A549 (cell line): ENCODE measurements at regions not wholly inside any gene's neighbourhood (a gene's known extent, or its start where the extent isn't known, plus 50 kb on each side); places are given as distances from the start of the nearest gene placed in this dataset.

Experiments used
- BCL3 ChIP-seq: fragments of >200 bp; sonication (Bioruptor Twin); formaldehyde crosslinking; IDR thresholded peaks from 3 replicates; pipeline ENCODE4 v1.6.1; 2016
- CTCF ChIP-seq: fragments of >200 bp; sonication (Bioruptor Twin); formaldehyde crosslinking; IDR thresholded peaks from 3 replicates; pipeline ENCODE4 v1.5.1; 2016
- GATA3 ChIP-seq: IDR thresholded peaks from 2 replicates; pipeline ENCODE4 v1.6.1; 2012; ENCODE audit warnings: borderline replicate concordance
- JUNB ChIP-seq: fragments of >200 bp; sonication (Bioruptor Twin); formaldehyde crosslinking; IDR thresholded peaks from 2 replicates; pipeline ENCODE4 v1.6.1; 2016
- POLR2A ChIP-seq: IDR thresholded peaks from 2 replicates; pipeline ENCODE4 v1.6.1; 2012; ENCODE audit warnings: mild to moderate bottlenecking, low read length
- RNF2 ChIP-seq: fragments of 200-600 bp; sonication (generic); IDR thresholded peaks from 2 replicates; pipeline ENCODE4 v1.6.1; 2016; ENCODE audit warnings: low read depth, mild to moderate bottlenecking, antibody characterized with exemption, moderate library complexity, borderline replicate concordance

- TF ChIP-seq BCL3 (no peak), CTCF (no peak), JUNB (no peak), RNF2 (no peak), POLR2A (no peak), GATA3 (no peak)
Observed at GRCh38 chr5:167575330-167575729, 716.1 kb upstream of the WWC1 start.
